ENCODE measurements at regions not wholly inside any gene's neighbourhood (a gene's known extent, or its start where the extent isn't known, plus 50 kb on each side); places are given as distances from the start of the nearest gene placed in this dataset.
A peak's percentile ranks its signal among the peaks of the same experiment; 100 is the strongest.

DNA sequence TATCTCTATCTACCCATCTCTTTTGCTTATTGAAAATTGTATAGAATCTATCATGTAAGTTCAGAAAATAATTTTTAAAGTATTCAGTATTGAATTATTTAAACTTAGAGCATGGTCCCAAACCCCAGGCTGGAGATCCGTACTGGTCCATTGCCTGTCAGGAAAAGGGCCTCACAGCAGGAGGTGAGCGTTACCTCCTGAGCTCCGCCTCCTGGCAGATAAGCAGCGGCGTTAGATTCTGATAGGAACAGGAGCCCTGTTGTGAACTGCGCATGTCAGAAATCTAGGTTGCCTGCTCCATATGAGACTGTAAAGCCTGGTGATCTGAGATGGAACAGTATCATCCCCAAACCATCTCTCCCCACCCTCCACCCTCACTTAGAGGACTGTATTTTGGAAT lies 266.0 kb upstream of the CNTNAP2 start:
- H4K20me1 ChIP-seq (replicated peaks; ENCODE audit: insufficient read depth) = no peaks in the 10 kb centered on the region
- H3K36me3 Mint-ChIP-seq (ENCODE audit: low read depth) = peaks cover 12% of the 10 kb centered on the region
- peaks cover 72% of the 10 kb centered on the region for H3K9me3 Mint-ChIP-seq
- no peak overlapping the region for H3K4me3 Mint-ChIP-seq
- no peak overlapping the region for H3K4me2 ChIP-seq
- H3K79me2 ChIP-seq (replicated peaks; ENCODE audit: insufficient read depth) = no peaks in the 10 kb centered on the region
- TF ChIP-seq NANOG (IDR thresholded peaks at IDR 0.05; ENCODE audit: borderline replicate concordance) (no peak), CREB1 (CRISPR knock-in tag; IDR thresholded peaks at IDR 0.05; ENCODE audit: low read depth) (no peak), STAT1 (IDR thresholded peaks at IDR 0.05; ENCODE audit: unreplicated experiment) (no peak), JUNB (IDR thresholded peaks at IDR 0.05; ENCODE audit: unreplicated experiment) (no peak), EZH2phosphoT487 (IDR thresholded peaks at IDR 0.05; ENCODE audit: unreplicated experiment) (no peak), ZNF331 (CRISPR knock-in tag; IDR thresholded peaks at IDR 0.05; ENCODE audit: low read depth) (no peak), ZNF114 (CRISPR knock-in tag; IDR thresholded peaks at IDR 0.05) (no peak), CTCF (conservative IDR thresholded peaks at IDR 0.05; ENCODE audit: low read depth in 2 of 2) (no peak), EZH2 (IDR thresholded peaks at IDR 0.05; ENCODE audit: low read depth, unreplicated experiment) (no peak), POLR2AphosphoS5 (IDR thresholded peaks at IDR 0.05; ENCODE audit: low read depth) (no peak)
- TF ChIP-seq, protein P1, sequence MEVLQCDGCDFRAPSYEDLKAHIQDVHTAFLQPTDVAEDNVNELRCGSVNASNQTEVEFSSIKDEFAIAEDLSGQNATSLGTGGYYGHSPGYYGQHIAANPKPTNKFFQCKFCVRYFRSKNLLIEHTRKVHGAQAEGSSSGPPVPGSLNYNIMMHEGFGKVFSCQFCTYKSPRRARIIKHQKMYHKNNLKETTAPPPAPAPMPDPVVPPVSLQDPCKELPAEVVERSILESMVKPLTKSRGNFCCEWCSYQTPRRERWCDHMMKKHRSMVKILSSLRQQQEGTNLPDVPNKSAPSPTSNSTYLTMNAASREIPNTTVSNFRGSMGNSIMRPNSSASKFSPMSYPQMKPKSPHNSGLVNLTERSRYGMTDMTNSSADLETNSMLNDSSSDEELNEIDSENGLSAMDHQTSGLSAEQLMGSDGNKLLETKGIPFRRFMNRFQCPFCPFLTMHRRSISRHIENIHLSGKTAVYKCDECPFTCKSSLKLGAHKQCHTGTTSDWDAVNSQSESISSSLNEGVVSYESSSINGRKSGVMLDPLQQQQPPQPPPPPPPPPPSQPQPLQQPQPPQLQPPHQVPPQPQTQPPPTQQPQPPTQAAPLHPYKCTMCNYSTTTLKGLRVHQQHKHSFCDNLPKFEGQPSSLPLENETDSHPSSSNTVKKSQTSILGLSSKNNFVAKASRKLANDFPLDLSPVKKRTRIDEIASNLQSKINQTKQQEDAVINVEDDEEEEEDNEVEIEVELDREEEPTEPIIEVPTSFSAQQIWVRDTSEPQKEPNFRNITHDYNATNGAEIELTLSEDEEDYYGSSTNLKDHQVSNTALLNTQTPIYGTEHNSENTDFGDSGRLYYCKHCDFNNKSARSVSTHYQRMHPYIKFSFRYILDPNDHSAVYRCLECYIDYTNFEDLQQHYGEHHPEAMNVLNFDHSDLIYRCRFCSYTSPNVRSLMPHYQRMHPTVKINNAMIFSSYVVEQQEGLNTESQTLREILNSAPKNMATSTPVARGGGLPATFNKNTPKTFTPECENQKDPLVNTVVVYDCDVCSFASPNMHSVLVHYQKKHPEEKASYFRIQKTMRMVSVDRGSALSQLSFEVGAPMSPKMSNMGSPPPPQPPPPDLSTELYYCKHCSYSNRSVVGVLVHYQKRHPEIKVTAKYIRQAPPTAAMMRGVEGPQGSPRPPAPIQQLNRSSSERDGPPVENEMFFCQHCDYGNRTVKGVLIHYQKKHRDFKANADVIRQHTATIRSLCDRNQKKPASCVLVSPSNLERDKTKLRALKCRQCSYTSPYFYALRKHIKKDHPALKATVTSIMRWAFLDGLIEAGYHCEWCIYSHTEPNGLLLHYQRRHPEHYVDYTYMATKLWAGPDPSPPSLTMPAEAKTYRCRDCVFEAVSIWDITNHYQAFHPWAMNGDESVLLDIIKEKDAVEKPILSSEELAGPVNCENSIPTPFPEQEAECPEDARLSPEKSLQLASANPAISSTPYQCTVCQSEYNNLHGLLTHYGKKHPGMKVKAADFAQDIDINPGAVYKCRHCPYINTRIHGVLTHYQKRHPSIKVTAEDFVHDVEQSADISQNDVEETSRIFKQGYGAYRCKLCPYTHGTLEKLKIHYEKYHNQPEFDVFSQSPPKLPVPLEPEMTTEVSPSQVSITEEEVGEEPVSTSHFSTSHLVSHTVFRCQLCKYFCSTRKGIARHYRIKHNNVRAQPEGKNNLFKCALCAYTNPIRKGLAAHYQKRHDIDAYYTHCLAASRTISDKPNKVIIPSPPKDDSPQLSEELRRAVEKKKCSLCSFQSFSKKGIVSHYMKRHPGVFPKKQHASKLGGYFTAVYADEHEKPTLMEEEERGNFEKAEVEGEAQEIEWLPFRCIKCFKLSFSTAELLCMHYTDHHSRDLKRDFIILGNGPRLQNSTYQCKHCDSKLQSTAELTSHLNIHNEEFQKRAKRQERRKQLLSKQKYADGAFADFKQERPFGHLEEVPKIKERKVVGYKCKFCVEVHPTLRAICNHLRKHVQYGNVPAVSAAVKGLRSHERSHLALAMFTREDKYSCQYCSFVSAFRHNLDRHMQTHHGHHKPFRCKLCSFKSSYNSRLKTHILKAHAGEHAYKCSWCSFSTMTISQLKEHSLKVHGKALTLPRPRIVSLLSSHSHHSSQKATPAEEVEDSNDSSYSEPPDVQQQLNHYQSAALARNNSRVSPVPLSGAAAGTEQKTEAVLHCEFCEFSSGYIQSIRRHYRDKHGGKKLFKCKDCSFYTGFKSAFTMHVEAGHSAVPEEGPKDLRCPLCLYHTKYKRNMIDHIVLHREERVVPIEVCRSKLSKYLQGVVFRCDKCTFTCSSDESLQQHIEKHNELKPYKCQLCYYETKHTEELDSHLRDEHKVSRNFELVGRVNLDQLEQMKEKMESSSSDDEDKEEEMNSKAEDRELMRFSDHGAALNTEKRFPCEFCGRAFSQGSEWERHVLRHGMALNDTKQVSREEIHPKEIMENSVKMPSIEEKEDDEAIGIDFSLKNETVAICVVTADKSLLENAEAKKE (CRISPR knock-in tag; IDR thresholded peaks at IDR 0.05) = no peak
- TF ChIP-seq, protein P2, sequence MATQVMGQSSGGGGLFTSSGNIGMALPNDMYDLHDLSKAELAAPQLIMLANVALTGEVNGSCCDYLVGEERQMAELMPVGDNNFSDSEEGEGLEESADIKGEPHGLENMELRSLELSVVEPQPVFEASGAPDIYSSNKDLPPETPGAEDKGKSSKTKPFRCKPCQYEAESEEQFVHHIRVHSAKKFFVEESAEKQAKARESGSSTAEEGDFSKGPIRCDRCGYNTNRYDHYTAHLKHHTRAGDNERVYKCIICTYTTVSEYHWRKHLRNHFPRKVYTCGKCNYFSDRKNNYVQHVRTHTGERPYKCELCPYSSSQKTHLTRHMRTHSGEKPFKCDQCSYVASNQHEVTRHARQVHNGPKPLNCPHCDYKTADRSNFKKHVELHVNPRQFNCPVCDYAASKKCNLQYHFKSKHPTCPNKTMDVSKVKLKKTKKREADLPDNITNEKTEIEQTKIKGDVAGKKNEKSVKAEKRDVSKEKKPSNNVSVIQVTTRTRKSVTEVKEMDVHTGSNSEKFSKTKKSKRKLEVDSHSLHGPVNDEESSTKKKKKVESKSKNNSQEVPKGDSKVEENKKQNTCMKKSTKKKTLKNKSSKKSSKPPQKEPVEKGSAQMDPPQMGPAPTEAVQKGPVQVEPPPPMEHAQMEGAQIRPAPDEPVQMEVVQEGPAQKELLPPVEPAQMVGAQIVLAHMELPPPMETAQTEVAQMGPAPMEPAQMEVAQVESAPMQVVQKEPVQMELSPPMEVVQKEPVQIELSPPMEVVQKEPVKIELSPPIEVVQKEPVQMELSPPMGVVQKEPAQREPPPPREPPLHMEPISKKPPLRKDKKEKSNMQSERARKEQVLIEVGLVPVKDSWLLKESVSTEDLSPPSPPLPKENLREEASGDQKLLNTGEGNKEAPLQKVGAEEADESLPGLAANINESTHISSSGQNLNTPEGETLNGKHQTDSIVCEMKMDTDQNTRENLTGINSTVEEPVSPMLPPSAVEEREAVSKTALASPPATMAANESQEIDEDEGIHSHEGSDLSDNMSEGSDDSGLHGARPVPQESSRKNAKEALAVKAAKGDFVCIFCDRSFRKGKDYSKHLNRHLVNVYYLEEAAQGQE (IDR thresholded peaks at IDR 0.05; ENCODE audit: unreplicated experiment) = no peak
- TF ChIP-seq, protein P3, sequence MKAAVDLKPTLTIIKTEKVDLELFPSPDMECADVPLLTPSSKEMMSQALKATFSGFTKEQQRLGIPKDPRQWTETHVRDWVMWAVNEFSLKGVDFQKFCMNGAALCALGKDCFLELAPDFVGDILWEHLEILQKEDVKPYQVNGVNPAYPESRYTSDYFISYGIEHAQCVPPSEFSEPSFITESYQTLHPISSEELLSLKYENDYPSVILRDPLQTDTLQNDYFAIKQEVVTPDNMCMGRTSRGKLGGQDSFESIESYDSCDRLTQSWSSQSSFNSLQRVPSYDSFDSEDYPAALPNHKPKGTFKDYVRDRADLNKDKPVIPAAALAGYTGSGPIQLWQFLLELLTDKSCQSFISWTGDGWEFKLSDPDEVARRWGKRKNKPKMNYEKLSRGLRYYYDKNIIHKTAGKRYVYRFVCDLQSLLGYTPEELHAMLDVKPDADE (IDR thresholded peaks at IDR 0.05) = no peak
- H3K36me3 ChIP-seq (ENCODE audit: insufficient read depth) = peaks cover 4% of the 10 kb centered on the region; the same call in 1 of the 2 replicates
- no peaks in the 10 kb centered on the region for H3K27me3 Mint-ChIP-seq (ENCODE audit: insufficient read depth, low read depth, poor library complexity)
- H2AFZ ChIP-seq = no peak overlapping the region
- peaks cover 2% of the 10 kb centered on the region; the same call in 2 of the 3 replicates for H3K4me1 Mint-ChIP-seq
- H3K4me1 ChIP-seq (ENCODE audit: insufficient read depth) = no peaks in the 10 kb centered on the region
- H3K9me2 ChIP-seq (ENCODE audit: insufficient read depth) = no peaks in the 10 kb centered on the region
- no peaks in the 10 kb centered on the region for H3K27me3 ChIP-seq (ENCODE audit: insufficient read depth)
- H3K4me3 ChIP-seq = peak overlapping the region; percentile 18; the same call in 1 of the 2 replicates
- no peaks in the 10 kb centered on the region for H3F3A ChIP-seq (replicated peaks; ENCODE audit: low read depth)
- peak; percentile 2 for DNase-seq (ENCODE audit: low spot score)
- no peak overlapping the region for H3K27ac Mint-ChIP-seq
- ATAC-seq = no peak
- H3K27ac ChIP-seq (ENCODE audit: low read depth) = no peak overlapping the region

All from GM23338 (cell line).